ENCODE measurements at regions not wholly inside any gene's neighbourhood (a gene's known extent, or its start where the extent isn't known, plus 50 kb on each side); places are given as distances from the start of the nearest gene placed in this dataset.

DNA sequence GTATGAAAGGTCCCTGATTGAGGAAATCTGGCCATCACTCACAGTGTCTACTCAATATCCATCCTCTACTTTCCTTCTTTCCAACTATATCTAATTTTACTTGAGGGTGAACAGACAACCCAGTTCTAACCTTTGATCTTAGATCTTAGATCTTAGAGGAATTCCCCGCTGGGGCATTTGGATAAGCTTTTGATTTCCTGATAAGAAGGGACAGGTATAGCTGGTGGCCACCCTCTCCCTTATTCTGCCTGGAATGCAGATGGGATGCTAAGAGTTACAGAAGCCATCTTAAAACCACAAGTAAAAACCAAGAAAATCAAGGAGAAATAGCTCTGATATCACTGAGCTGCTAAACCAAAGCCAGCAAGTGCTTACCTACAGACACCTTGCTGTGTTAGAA lies 77.2 kb upstream of the ACSL3 start:
- no peak for DNase-seq
- H3K4me3 Mint-ChIP-seq, result no peak overlapping the region
- H3K9me3 Mint-ChIP-seq, result peaks cover 0 to 3% of the 10 kb centered on the region in 2 donors
- H3K27ac Mint-ChIP-seq, result no peak overlapping the region
- H3K36me3 Mint-ChIP-seq (ENCODE audit: insufficient read depth in 2 of 2), result peaks cover 0 to 2% of the 10 kb centered on the region in 2 donors
- ATAC-seq (replicated peaks in 1 of 2), result no peak
- no peaks in the 10 kb centered on the region for H3K27me3 Mint-ChIP-seq (ENCODE audit: low read depth)
- peaks cover 9% of the 10 kb centered on the region for H3K4me1 Mint-ChIP-seq (ENCODE audit: low read depth)

DNA sequence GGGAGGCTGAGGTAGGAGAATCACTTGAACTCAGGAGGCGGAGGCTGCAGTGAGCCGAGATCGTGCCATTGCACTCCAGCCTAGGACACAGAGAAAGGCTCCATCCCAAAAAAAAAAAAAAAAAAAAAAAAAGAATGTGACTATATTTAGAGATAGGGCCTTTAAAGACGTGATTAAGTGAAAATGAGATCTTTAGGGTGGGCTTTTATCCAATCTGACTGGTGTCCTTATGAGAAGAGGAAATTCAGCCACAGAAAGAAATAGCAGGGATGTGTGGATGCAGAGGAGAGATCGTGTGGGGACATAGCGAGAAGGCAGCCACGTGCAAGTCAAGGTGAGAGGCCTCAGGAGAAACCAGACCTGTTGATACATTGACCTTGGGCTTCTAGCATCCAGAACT lies 69.9 kb upstream of the ACSL3 start:
- no peak for DNase-seq
- Mint-ChIP-seq H3K27me3 (ENCODE audit: low read depth) (no peaks in the 10 kb centered on the region), H3K4me3 (no peak overlapping the region), H3K27ac (peak overlapping the region; percentile 3), H3K36me3 (ENCODE audit: insufficient read depth in 2 of 2) (no peaks in the 10 kb centered on the region), H3K9me3 (no peaks in the 10 kb centered on the region), H3K4me1 (ENCODE audit: low read depth) (peaks cover 32% of the 10 kb centered on the region)
- ATAC-seq (replicated peaks in 1 of 2), result no peak

DNA sequence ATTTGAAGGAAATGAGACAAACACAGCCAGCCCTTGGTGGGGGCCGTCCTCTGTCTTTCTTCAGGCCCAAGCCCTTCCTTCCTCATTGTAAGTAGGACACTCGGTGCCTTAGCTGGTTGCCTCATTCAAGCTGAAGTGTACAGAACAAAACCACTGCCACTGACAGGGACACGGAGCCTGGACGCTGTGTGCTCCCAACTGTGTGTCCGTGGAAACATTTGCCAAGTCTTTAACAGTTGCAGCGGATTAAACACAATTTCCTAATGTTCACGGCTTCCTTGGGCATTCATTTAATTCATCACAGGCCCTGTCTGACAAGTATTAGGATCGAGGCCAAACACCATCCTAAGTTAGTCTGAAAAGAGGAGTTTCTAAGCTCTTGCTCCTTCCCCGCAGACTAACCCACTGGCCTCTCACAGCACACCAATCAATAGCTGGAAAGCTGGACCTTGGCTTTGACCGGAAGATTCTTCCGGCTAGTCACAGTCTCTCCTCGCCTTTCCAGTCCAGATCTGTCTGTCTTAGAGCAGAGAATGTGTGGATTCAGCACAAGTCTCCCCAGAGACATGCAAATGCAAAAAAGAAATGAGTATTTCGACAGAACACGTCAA lies 68.7 kb upstream of the ACSL3 start:
- Mint-ChIP-seq H3K36me3 (ENCODE audit: insufficient read depth in 2 of 2) (no peaks in the 10 kb centered on the region), H3K4me1 (ENCODE audit: low read depth) (peaks cover 27% of the 10 kb centered on the region), H3K27me3 (ENCODE audit: low read depth) (no peaks in the 10 kb centered on the region), H3K9me3 (no peaks in the 10 kb centered on the region), H3K27ac (no peak overlapping the region), H3K4me3 (no peak overlapping the region)
- DNase-seq (no peak), ATAC-seq (replicated peaks in 1 of 2) (no peak)

DNA sequence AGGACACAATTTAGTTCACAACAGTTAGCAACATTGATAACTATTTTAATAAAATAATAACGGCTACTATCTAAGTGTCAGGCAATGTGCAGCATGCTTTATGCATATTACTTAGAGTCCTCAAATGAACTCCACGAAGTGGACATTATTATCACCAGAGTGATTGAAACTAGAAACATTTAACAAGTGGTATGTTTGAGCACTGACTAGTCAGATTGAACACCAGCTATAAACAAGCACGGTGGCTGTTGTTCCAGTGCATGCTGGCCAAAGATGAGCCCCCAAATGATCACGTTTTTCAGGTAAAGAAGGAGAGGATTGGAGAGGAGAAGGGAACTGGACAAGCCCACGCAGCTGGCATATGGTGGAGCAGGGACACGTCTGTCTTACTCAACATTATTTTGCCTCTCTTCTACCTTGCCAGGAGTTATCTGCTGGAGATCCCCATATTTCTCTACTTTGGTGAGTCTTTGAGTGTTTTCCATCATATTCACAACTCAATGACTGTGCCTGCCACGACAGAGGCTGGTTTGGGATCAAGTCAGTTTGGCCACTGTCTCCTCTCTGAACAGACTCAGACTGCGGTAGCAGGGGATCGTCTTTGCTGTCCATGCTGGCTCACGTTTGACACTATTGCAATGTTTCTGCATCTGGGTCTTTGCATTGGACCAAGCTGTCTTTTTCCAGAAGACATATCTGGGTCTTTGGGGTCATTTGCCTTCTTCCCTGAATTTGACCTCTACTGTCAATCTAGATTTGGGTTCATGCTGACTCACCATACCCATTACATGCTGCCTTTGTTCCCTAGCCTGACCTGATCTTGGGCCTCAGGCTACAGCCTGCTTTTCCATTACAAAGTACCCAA lies 66.0 kb upstream of the ACSL3 start:
- Mint-ChIP-seq H3K27ac (no peak overlapping the region), H3K36me3 (ENCODE audit: insufficient read depth in 2 of 2) (no peaks in the 10 kb centered on the region)

GRCh38 chr2:222795450-222796357 lies 65.1 kb upstream of the ACSL3 start:
- H3K4me1 Mint-ChIP-seq (ENCODE audit: low read depth), result peaks cover 20% of the 10 kb centered on the region
- H3K27ac Mint-ChIP-seq, result no peak overlapping the region
- no peak for ATAC-seq (replicated peaks in 1 of 2)
- no peaks in the 10 kb centered on the region for H3K9me3 Mint-ChIP-seq
- no peaks in the 10 kb centered on the region for H3K36me3 Mint-ChIP-seq (ENCODE audit: insufficient read depth in 2 of 2)
- peaks cover 7% of the 10 kb centered on the region for H3K27me3 Mint-ChIP-seq (ENCODE audit: low read depth)
- no peak overlapping the region for H3K4me3 Mint-ChIP-seq
- DNase-seq, result no peak

More for the DNA sequence above, 66.0 kb upstream of the ACSL3 start:
- DNase-seq, result no peak
- Mint-ChIP-seq H3K27me3 (ENCODE audit: low read depth) (peaks cover 5% of the 10 kb centered on the region), H3K4me3 (no peak overlapping the region), H3K4me1 (ENCODE audit: low read depth) (peaks cover 23% of the 10 kb centered on the region), H3K9me3 (no peaks in the 10 kb centered on the region)
- no peak for ATAC-seq (replicated peaks in 1 of 2)

- Mint-ChIP-seq H3K36me3 (ENCODE audit: insufficient read depth in 2 of 2) (no peaks in the 10 kb centered on the region), H3K27me3 (ENCODE audit: low read depth) (peaks cover 7% of the 10 kb centered on the region), H3K4me3 (no peak overlapping the region), H3K4me1 (ENCODE audit: low read depth) (peaks cover 20% of the 10 kb centered on the region), H3K9me3 (no peaks in the 10 kb centered on the region), H3K27ac (no peak overlapping the region)
- ATAC-seq (replicated peaks in 1 of 2), result no peak
- DNase-seq, result no peak
Measured at GRCh38 chr2:222796413-222797103, 64.3 kb upstream of the ACSL3 start.

DNA sequence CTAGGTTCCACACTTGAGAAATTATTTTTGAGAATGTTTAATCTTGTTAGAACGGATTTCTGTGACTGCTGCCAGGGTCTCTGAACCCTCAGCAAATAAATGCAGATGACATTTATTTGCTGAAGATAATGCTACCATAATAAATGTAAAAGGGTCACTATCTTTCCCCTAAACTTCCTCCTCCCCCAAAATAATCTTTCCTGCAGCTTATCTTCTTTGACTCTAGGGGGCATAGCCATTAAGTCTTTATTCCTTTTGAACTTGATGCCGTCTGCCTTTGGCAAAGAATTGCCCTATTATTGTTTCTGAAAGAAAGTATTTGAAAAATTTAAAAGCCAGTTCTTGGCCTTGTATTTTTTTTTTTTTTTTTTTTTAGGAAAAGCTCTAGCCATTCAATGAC lies 63.6 kb upstream of the ACSL3 start:
- DNase-seq, result no peak
- no peak overlapping the region for H3K4me3 Mint-ChIP-seq
- peaks cover 7% of the 10 kb centered on the region for H3K27me3 Mint-ChIP-seq (ENCODE audit: low read depth)
- no peak overlapping the region for H3K27ac Mint-ChIP-seq
- H3K4me1 Mint-ChIP-seq (ENCODE audit: low read depth), result peaks cover 20% of the 10 kb centered on the region
- H3K9me3 Mint-ChIP-seq, result no peaks in the 10 kb centered on the region
- ATAC-seq (replicated peaks in 1 of 2), result peak; percentile 40 to 43
- no peaks in the 10 kb centered on the region for H3K36me3 Mint-ChIP-seq (ENCODE audit: insufficient read depth in 2 of 2)

- peaks cover 7% of the 10 kb centered on the region for H3K27me3 Mint-ChIP-seq (ENCODE audit: low read depth)
- no peaks in the 10 kb centered on the region for H3K9me3 Mint-ChIP-seq
- no peak overlapping the region for H3K27ac Mint-ChIP-seq
- peak; percentile 89 to 93 for ATAC-seq (replicated peaks in 1 of 2)
- DNase-seq, result no peak
- no peak overlapping the region for H3K4me3 Mint-ChIP-seq
- peaks cover 20% of the 10 kb centered on the region for H3K4me1 Mint-ChIP-seq (ENCODE audit: low read depth)
- no peaks in the 10 kb centered on the region for H3K36me3 Mint-ChIP-seq (ENCODE audit: insufficient read depth in 2 of 2)
Measured at GRCh38 chr2:222797871-222798270, 63.0 kb upstream of the ACSL3 start.

- Mint-ChIP-seq H3K4me3 (no peak overlapping the region), H3K9me3 (no peaks in the 10 kb centered on the region), H3K36me3 (ENCODE audit: insufficient read depth in 2 of 2) (no peaks in the 10 kb centered on the region), H3K27ac (no peak overlapping the region), H3K4me1 (ENCODE audit: low read depth) (peaks cover 20% of the 10 kb centered on the region), H3K27me3 (ENCODE audit: low read depth) (peaks cover 7% of the 10 kb centered on the region)
- ATAC-seq (replicated peaks in 1 of 2) (no peak), DNase-seq (no peak)
Measured at GRCh38 chr2:222798528-222798927, 62.3 kb upstream of the ACSL3 start.

DNA sequence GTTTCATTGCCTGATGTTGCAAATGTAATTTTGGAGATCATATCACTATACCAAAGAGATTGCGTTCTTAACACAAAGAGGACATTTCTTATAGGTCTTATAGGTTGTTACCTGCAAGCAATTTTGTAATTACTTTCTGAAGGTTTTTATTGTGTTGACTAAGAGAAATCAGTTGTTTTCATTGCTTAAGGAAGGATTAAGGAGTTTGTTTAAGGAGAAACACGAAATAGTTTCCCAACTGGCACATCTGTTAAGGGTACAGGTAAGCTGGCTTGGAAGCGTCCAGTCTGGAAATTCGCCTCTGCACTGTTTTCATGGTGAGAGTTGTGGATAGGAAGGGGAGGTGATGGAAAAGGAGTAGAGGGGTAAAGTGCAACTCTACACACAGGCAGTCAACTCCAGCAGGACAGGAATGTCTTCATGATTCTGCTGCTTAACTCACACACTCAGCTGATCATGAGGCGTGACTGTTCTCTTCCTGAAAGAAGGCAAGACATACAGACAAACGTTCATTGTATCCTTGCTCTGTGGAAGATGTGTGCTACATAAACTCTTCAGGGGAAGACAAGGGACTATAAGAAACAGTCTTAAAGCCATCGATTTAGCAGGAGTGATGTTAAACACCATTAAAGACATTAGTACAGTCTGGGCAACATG lies 61.4 kb upstream of the ACSL3 start:
- no peak overlapping the region for H3K27ac Mint-ChIP-seq
- no peak overlapping the region for H3K4me3 Mint-ChIP-seq
- peaks cover 13% of the 10 kb centered on the region for H3K27me3 Mint-ChIP-seq (ENCODE audit: low read depth)
- no peaks in the 10 kb centered on the region for H3K9me3 Mint-ChIP-seq
- peaks cover 20% of the 10 kb centered on the region for H3K4me1 Mint-ChIP-seq (ENCODE audit: low read depth)
- no peaks in the 10 kb centered on the region for H3K36me3 Mint-ChIP-seq (ENCODE audit: insufficient read depth in 2 of 2)
- DNase-seq (no peak), ATAC-seq (replicated peaks in 1 of 2) (no peak)

DNA sequence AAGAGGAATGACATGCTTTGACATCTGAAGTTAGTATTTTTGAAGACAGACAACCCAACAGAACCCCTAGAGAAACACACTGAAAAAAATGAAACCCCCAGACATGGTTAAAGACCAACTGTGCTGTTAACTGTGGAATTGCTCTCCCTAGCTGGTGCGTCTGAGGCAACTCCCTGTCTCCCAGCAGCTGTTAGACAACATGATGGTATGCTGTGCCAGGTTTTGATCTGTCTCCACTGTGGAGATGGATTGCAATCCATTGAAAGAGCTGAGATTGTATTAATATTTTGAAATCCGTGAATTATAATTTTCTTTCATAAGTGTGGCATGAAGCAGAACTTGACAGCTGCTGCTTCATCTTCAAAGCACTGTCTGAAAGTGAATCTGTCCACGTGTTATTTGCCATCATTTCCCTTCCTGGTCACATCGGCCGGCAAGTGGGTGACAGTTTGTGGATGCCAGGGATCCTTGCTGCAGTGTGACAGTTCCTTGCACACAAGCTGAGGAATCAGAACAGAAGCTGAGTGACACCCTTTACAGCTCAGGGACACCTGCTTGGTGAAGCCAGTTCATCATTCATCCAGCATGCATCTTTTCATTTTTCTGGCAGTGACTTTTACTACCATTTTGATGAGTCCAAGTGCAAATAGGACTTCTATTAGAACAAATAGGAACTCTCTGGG lies 58.2 kb upstream of the ACSL3 start:
- peaks cover 18% of the 10 kb centered on the region for H3K27me3 Mint-ChIP-seq (ENCODE audit: low read depth)
- H3K4me3 Mint-ChIP-seq, result no peak overlapping the region
- no peak for DNase-seq
- H3K4me1 Mint-ChIP-seq (ENCODE audit: low read depth), result peaks cover 21% of the 10 kb centered on the region
- H3K27ac Mint-ChIP-seq, result no peak overlapping the region
- ATAC-seq (replicated peaks in 1 of 2), result no peak
- no peaks in the 10 kb centered on the region for H3K36me3 Mint-ChIP-seq (ENCODE audit: insufficient read depth in 2 of 2)
- H3K9me3 Mint-ChIP-seq, result no peaks in the 10 kb centered on the region

- Mint-ChIP-seq H3K27ac (no peak overlapping the region), H3K36me3 (ENCODE audit: insufficient read depth in 2 of 2) (no peaks in the 10 kb centered on the region), H3K9me3 (no peaks in the 10 kb centered on the region), H3K4me1 (ENCODE audit: low read depth) (peaks cover 13% of the 10 kb centered on the region), H3K4me3 (no peak overlapping the region), H3K27me3 (ENCODE audit: low read depth) (peaks cover 24% of the 10 kb centered on the region)
- no peak for DNase-seq
- ATAC-seq (replicated peaks in 1 of 2), result no peak
Measured at GRCh38 chr2:222804351-222804750, 56.5 kb upstream of the ACSL3 start.

All from activated T-cell treated with anti-CD3 and anti-CD28 coated beads, Interleukin-2, amount 50 U/mL, for 72 hours (primary cell).